ENCODE measurements at regions not wholly inside any gene's neighbourhood (a gene's known extent, or its start where the extent isn't known, plus 50 kb on each side); places are given as distances from the start of the nearest gene placed in this dataset.

DNA sequence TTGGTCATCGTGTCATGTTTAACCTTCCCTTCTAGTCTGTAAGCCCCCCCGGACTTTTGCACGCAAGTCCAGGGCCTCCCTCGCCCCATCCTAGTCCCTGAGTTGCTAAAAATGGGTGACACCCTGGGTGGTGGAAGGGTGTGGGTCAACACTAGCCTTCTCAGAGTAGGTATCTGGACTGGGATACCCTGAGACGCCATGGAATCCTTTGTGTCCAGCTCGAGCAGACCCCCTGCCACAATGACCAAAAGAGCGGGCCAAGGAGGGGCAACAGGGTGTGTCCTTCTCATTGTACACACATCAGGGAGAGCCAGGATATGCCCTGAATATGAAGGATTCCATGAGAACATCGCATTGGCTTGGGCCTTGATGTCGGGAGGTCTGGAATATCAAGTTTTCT is 67.5 kb upstream of the ATP12A start:
- TF ChIP-seq, protein P1, sequence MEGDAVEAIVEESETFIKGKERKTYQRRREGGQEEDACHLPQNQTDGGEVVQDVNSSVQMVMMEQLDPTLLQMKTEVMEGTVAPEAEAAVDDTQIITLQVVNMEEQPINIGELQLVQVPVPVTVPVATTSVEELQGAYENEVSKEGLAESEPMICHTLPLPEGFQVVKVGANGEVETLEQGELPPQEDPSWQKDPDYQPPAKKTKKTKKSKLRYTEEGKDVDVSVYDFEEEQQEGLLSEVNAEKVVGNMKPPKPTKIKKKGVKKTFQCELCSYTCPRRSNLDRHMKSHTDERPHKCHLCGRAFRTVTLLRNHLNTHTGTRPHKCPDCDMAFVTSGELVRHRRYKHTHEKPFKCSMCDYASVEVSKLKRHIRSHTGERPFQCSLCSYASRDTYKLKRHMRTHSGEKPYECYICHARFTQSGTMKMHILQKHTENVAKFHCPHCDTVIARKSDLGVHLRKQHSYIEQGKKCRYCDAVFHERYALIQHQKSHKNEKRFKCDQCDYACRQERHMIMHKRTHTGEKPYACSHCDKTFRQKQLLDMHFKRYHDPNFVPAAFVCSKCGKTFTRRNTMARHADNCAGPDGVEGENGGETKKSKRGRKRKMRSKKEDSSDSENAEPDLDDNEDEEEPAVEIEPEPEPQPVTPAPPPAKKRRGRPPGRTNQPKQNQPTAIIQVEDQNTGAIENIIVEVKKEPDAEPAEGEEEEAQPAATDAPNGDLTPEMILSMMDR (IDR thresholded peaks at IDR 0.05): no peak
- no peak for TF ChIP-seq POLR2AphosphoS5 (IDR thresholded peaks at IDR 0.05)
- no peak for TF ChIP-seq POLR2A (IDR thresholded peaks at IDR 0.05)
- TF ChIP-seq EP300 (IDR thresholded peaks at IDR 0.05): no peak
- Histone ChIP-seq H3K4me1 (no peaks in the 10 kb centered on the region), H3K27me3 (no peaks in the 10 kb centered on the region), H3K4me3 (no peak overlapping the region), H3K27ac (no peak overlapping the region), H3K9me3 (no peaks in the 10 kb centered on the region), H3K36me3 (no peaks in the 10 kb centered on the region)
- 90 to 97% (median 93%) methylated on average over 9 of the region's 9 CpGs for WGBS, 5 donors
- DNase-seq: no peak
- intact Hi-C loops (cut with DNase I; ENCODE audit: low total_unique reads): no loop called here

DNA sequence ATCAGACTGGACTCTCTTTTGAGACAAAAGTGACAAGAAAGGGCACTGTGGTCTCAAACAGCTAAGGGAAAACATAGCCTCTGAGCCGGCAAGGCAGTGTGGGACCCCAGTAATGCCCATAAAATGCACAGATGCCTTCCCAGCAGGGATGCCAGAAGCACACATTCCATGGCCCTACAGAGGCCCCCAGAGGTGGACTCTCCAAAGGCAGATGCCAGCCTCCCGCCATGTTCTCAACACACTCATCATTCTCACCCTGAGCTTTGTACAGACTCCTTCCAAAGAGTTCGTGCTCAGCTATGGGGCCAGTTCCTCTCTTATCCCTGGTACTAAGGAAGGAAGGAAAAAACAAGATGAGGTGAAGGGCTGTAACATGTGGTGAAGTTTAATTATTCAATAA is 67.1 kb upstream of the ATP12A start:
- Histone ChIP-seq H3K27ac (no peak overlapping the region), H3K4me1 (no peaks in the 10 kb centered on the region), H3K4me3 (no peak overlapping the region), H3K36me3 (no peaks in the 10 kb centered on the region), H3K27me3 (no peaks in the 10 kb centered on the region), H3K9me3 (no peaks in the 10 kb centered on the region)
- intact Hi-C loops (cut with DNase I; ENCODE audit: low total_unique reads): no loop called here
- TF ChIP-seq POLR2A (IDR thresholded peaks at IDR 0.05): no peak
- no peak for TF ChIP-seq POLR2AphosphoS5 (IDR thresholded peaks at IDR 0.05)
- no peak for TF ChIP-seq EP300 (IDR thresholded peaks at IDR 0.05)
- TF ChIP-seq, protein P1 (IDR thresholded peaks at IDR 0.05): no peak
- DNase-seq: no peak
- 91 to 100% (median 95%) methylated on average over 3 of the region's 3 CpGs for WGBS, 5 donors

DNA sequence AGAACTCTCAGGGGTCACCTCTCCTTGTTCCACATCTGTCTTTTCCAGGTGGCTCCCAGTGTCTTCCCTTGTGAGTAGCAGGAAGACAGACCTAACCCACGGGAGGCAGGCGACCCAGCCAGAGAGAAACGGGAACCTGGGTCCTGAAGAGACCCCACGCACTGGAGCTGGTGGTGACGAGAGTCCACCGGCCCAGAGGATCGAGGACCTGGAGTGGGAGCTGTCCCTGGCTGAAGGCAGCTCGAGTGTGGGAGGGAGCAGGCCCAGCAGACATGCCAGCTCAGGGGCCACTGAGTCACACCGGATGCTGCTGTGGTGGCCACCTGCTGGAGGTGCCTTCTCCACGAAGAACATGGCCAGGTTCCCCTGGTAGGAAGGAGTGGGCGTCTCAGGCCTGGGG is 66.5 kb upstream of the ATP12A start:
- no peaks in the 10 kb centered on the region for H3K9me3 ChIP-seq
- 85 to 94% (median 92%) methylated on average over 7 to 11 of the region's 11 CpGs for WGBS, 5 donors

GRCh38 chr13:24614306-24615080 is 65.7 kb upstream of the ATP12A start:
- intact Hi-C loops (cut with DNase I; ENCODE audit: low total_unique reads): no loop called here
- Histone ChIP-seq H3K4me3 (no peak overlapping the region), H3K36me3 (no peaks in the 10 kb centered on the region), H3K4me1 (no peaks in the 10 kb centered on the region), H3K9me3 (no peaks in the 10 kb centered on the region), H3K27ac (no peak overlapping the region), H3K27me3 (no peaks in the 10 kb centered on the region)
- no peak for DNase-seq
- WGBS, 5 donors: 84 to 91% (median 89%) methylated on average over 15 of the region's 15 CpGs
- TF ChIP-seq EP300 (IDR thresholded peaks at IDR 0.05) (no peak), POLR2A (IDR thresholded peaks at IDR 0.05) (no peak), POLR2AphosphoS5 (IDR thresholded peaks at IDR 0.05) (no peak)
- TF ChIP-seq, protein P1 (IDR thresholded peaks at IDR 0.05): no peak

More for the DNA sequence above, 66.5 kb upstream of the ATP12A start:
- no peak overlapping the region for H3K4me3 ChIP-seq
- H3K27me3 ChIP-seq: no peaks in the 10 kb centered on the region
- TF ChIP-seq POLR2A (IDR thresholded peaks at IDR 0.05): no peak
- TF ChIP-seq, protein P1 (IDR thresholded peaks at IDR 0.05): no peak
- no peak for TF ChIP-seq EP300 (IDR thresholded peaks at IDR 0.05)
- no peak for TF ChIP-seq POLR2AphosphoS5 (IDR thresholded peaks at IDR 0.05)
- H3K27ac ChIP-seq: no peak overlapping the region
- intact Hi-C loops (cut with DNase I; ENCODE audit: low total_unique reads): no loop called here
- no peaks in the 10 kb centered on the region for H3K36me3 ChIP-seq
- no peaks in the 10 kb centered on the region for H3K4me1 ChIP-seq
- no peak for DNase-seq

All from stomach (tissue), 8 donors.